GM23338 (cell line): ENCODE measurements at regions not wholly inside any gene's neighbourhood (a gene's known extent, or its start where the extent isn't known, plus 50 kb on each side); places are given as distances from the start of the nearest gene placed in this dataset.

Experiments
- ATAC-seq: fragments of 200-7000 bp; cut with Tn5 transposase; 3 replicates; pipeline ENCODE4 v1.9.1; 2020
- DNase-seq: peaks from one replicate; pipeline ENCODE4 v3.0.0-alpha.2; 2015; ENCODE audit warnings: low spot score
- H2AFZ ChIP-seq: fragments of 200-600 bp; sonication (generic); 2 replicates; pipeline ENCODE4 v1.8.0; 2016; ENCODE audit warnings: antibody characterized with exemption, mild to moderate bottlenecking, moderate library complexity
- H3F3A ChIP-seq: fragments of 200-600 bp; sonication (generic); replicated peaks from 2 replicates; pipeline ENCODE4 v1.8.0; 2017; ENCODE audit warnings: antibody characterized with exemption, mixed run types, low read depth
- H3K27ac ChIP-seq: fragments of 200-600 bp; sonication (generic); 2 replicates; pipeline ENCODE4 v1.6.1; 2016; ENCODE audit warnings: low read depth
- H3K27me3 ChIP-seq: fragments of 200-600 bp; sonication (generic); 2 replicates; pipeline ENCODE4 v1.8.0; 2016; ENCODE audit warnings: mild to moderate bottlenecking, mixed run types, moderate library complexity; ENCODE audit not compliant: insufficient read depth
- H3K36me3 ChIP-seq: fragments of 200-600 bp; sonication (generic); 2 replicates; pipeline ENCODE4 v1.8.0; 2016; ENCODE audit warnings: mild to moderate bottlenecking; ENCODE audit not compliant: insufficient read depth
- H3K4me1 ChIP-seq: fragments of 200-600 bp; sonication (generic); 2 replicates; pipeline ENCODE4 v1.8.0; 2016; ENCODE audit warnings: mild to moderate bottlenecking, moderate library complexity; ENCODE audit not compliant: insufficient read depth
- H3K4me2 ChIP-seq: fragments of 200-600 bp; sonication (generic); 2 replicates; pipeline ENCODE4 v1.7.1; 2017; ENCODE audit warnings: mixed run types
- H3K4me3 ChIP-seq: fragments of 200-600 bp; sonication (generic); 2 replicates; pipeline ENCODE4 v1.6.1; 2016; ENCODE audit warnings: mixed run types
- H3K79me2 ChIP-seq: fragments of 200-600 bp; sonication (generic); replicated peaks from 2 replicates; pipeline ENCODE4 v1.8.0; 2017; ENCODE audit warnings: mild to moderate bottlenecking; ENCODE audit not compliant: insufficient read depth
- H3K9me2 ChIP-seq: fragments of 200-600 bp; sonication (generic); 2 replicates; pipeline ENCODE4 v1.8.0; 2017; ENCODE audit not compliant: insufficient read depth
- H4K20me1 ChIP-seq: fragments of 200-600 bp; sonication (generic); replicated peaks from 2 replicates; pipeline ENCODE4 v1.8.0; 2017; ENCODE audit warnings: mild to moderate bottlenecking; ENCODE audit not compliant: insufficient read depth
- H3K27ac Mint-ChIP-seq: 2 replicates; pipeline ENCODE4 v1.8.0; 2020; ENCODE audit warnings: inconsistent platforms, mild to moderate bottlenecking, moderate library complexity, mixed read lengths
- H3K27me3 Mint-ChIP-seq: 3 replicates; pipeline ENCODE4 v1.8.0; 2022; ENCODE audit warnings: low read depth, mild to moderate bottlenecking, moderate library complexity, mixed read lengths, inconsistent platforms; ENCODE audit not compliant: insufficient read depth, poor library complexity
- H3K36me3 Mint-ChIP-seq: 3 replicates; pipeline ENCODE4 v1.8.0; 2021; ENCODE audit warnings: low read depth, mild to moderate bottlenecking, inconsistent platforms, moderate library complexity, mixed read lengths
- H3K4me1 Mint-ChIP-seq: 3 replicates; pipeline ENCODE4 v1.8.0; 2020; ENCODE audit warnings: mild to moderate bottlenecking, inconsistent platforms, mixed read lengths
- H3K4me3 Mint-ChIP-seq: 3 replicates; pipeline ENCODE4 v1.8.0; 2021; ENCODE audit warnings: moderate library complexity, mild to moderate bottlenecking, inconsistent platforms, mixed read lengths
- H3K9me3 Mint-ChIP-seq: 3 replicates; pipeline ENCODE4 v1.8.0; 2020; ENCODE audit warnings: moderate library complexity, mild to moderate bottlenecking, inconsistent platforms, mixed read lengths
- CREB1 ChIP-seq: fragments of 250-450 bp; sonication (Bioruptor Pico); IDR thresholded peaks from 2 replicates; pipeline ENCODE4 v1.5.0; 2020; ENCODE audit warnings: low read depth, mild to moderate bottlenecking, moderate library complexity
- CTCF ChIP-seq, 2 experiments: fragments of 200-600 bp in 1 of 2; sonication (generic) in 1 of 2; conservative IDR thresholded peaks; 2 replicates each; pipeline versions ENCODE4 v1.5.1 to v1.6.1; 2016 to 2017; ENCODE audit warnings: antibody characterized with exemption in 2 of 2, low read depth in 2 of 2, mild to moderate bottlenecking in 2 of 2, moderate library complexity in 1 of 2
- EZH2 ChIP-seq: fragments of 200-600 bp; sonication (generic); IDR thresholded peaks from one replicate; pipeline ENCODE4 v1.8.0; 2017; ENCODE audit warnings: antibody characterized with exemption, mild to moderate bottlenecking, low read depth; ENCODE audit not compliant: unreplicated experiment
- EZH2phosphoT487 ChIP-seq: fragments of 200-600 bp; sonication (generic); IDR thresholded peaks from one replicate; pipeline ENCODE4 v1.8.1; 2018; ENCODE audit warnings: antibody characterized with exemption; ENCODE audit not compliant: unreplicated experiment
- JUNB ChIP-seq: IDR thresholded peaks from one replicate; pipeline ENCODE4 v1.6.1; 2016; ENCODE audit warnings: antibody characterized with exemption; ENCODE audit not compliant: unreplicated experiment
- NANOG ChIP-seq: IDR thresholded peaks from 2 replicates; pipeline ENCODE4 v1.6.1; 2016; ENCODE audit warnings: antibody characterized with exemption, borderline replicate concordance
- POLR2AphosphoS5 ChIP-seq: IDR thresholded peaks from 2 replicates; pipeline ENCODE4 v1.6.1; 2016; ENCODE audit warnings: antibody characterized with exemption, low read depth
- REST ChIP-seq: IDR thresholded peaks from one replicate; pipeline ENCODE4 v1.6.1; 2018; ENCODE audit warnings: antibody characterized with exemption; ENCODE audit not compliant: unreplicated experiment
- STAT1 ChIP-seq: IDR thresholded peaks from one replicate; pipeline ENCODE4 v1.6.1; 2016; ENCODE audit warnings: antibody characterized with exemption; ENCODE audit not compliant: unreplicated experiment
- ZNF114 ChIP-seq: fragments of 250-450 bp; sonication (Bioruptor Pico); IDR thresholded peaks from 2 replicates; pipeline ENCODE4 v1.5.0; 2020; ENCODE audit warnings: mild to moderate bottlenecking, moderate library complexity
- ZNF462 ChIP-seq: fragments of 250-450 bp; sonication (Bioruptor Pico); IDR thresholded peaks from 2 replicates; pipeline ENCODE4 v1.5.0; 2020; ENCODE audit warnings: mild to moderate bottlenecking, moderate library complexity
- TF ChIP-seq, protein P1 (sequence below): IDR thresholded peaks from 2 replicates; pipeline ENCODE4 v1.6.1; 2016; ENCODE audit warnings: antibody characterized with exemption

DNA sequence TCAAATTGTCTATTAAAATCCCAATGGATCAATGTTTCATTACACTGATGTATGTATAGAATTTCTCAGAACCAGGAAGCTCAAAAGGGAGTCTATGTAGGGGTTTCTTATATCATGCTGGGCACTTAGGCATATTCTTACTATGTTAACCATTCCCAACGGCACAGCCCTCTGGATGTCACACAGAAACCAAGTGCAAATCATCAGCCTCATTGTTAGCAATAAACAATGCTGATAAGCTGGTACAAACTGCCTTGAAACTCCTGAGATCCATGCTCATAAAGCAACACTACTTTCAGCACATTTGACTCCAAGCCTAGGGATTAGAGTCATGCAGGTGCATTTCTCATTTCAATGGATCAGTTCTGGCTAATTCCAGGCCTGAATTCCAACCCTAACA lies 730.2 kb upstream of the SLC39A10 start:
- Histone ChIP-seq H3F3A (no peaks in the 10 kb centered on the region), H3K36me3 (no peaks in the 10 kb centered on the region), H3K27me3 (no peaks in the 10 kb centered on the region), H3K4me3 (no peak overlapping the region), H3K9me2 (no peaks in the 10 kb centered on the region; the same call in 1 of the 2 replicates), H2AFZ (peak overlapping the region; percentile 61; the same call in 1 of the 2 replicates), H3K4me2 (no peak overlapping the region), H3K27ac (no peak overlapping the region), H3K79me2 (no peaks in the 10 kb centered on the region), H3K4me1 (no peaks in the 10 kb centered on the region), H4K20me1 (no peaks in the 10 kb centered on the region)
- H3K27ac Mint-ChIP-seq: peak overlapping the region; percentile 60; the same call in 1 of the 2 replicates
- H3K36me3 Mint-ChIP-seq: no peaks in the 10 kb centered on the region
- no peak for ATAC-seq
- H3K4me1 Mint-ChIP-seq: peaks cover 8% of the 10 kb centered on the region
- no peak for DNase-seq
- TF ChIP-seq CREB1 (no peak), POLR2AphosphoS5 (no peak), STAT1 (no peak), EZH2 (no peak), REST (no peak), JUNB (no peak), NANOG (no peak), CTCF (conservative IDR thresholded peaks at IDR 0.05; ENCODE audit: low read depth in 2 of 2) (no peak), EZH2phosphoT487 (no peak), ZNF462 (CRISPR knock-in tag) (no peak), ZNF114 (CRISPR knock-in tag) (no peak)
- TF ChIP-seq, protein P1, sequence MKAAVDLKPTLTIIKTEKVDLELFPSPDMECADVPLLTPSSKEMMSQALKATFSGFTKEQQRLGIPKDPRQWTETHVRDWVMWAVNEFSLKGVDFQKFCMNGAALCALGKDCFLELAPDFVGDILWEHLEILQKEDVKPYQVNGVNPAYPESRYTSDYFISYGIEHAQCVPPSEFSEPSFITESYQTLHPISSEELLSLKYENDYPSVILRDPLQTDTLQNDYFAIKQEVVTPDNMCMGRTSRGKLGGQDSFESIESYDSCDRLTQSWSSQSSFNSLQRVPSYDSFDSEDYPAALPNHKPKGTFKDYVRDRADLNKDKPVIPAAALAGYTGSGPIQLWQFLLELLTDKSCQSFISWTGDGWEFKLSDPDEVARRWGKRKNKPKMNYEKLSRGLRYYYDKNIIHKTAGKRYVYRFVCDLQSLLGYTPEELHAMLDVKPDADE: no peak
- H3K4me3 Mint-ChIP-seq: no peak overlapping the region
- peaks cover 2% of the 10 kb centered on the region for H3K27me3 Mint-ChIP-seq
- H3K9me3 Mint-ChIP-seq: no peaks in the 10 kb centered on the region
